A549 (cell line): ENCODE measurements at regions not wholly inside any gene's neighbourhood (a gene's known extent, or its start where the extent isn't known, plus 50 kb on each side); places are given as distances from the start of the nearest gene placed in this dataset.

Experiments
- BCL3 ChIP-seq: fragments of >200 bp; sonication (Bioruptor Twin); formaldehyde crosslinking; IDR thresholded peaks from 3 replicates; pipeline ENCODE4 v1.6.1; 2016
- CTCF ChIP-seq: fragments of >200 bp; sonication (Bioruptor Twin); formaldehyde crosslinking; IDR thresholded peaks from 3 replicates; pipeline ENCODE4 v1.5.1; 2016
- ESRRA ChIP-seq: fragments of 150-350 bp; IDR thresholded peaks from 2 replicates; pipeline ENCODE4 v1.6.1; 2014; ENCODE audit warnings: mild to moderate bottlenecking, low read length, borderline replicate concordance
- HMGXB4 ChIP-seq: fragments of 250-450 bp; sonication (Bioruptor Pico); IDR thresholded peaks from 2 replicates; pipeline ENCODE4 v1.5.0; 2021; ENCODE audit warnings: mild to moderate bottlenecking, moderate library complexity, borderline replicate concordance
- JUNB ChIP-seq: fragments of >200 bp; sonication (Bioruptor Twin); formaldehyde crosslinking; IDR thresholded peaks from 2 replicates; pipeline ENCODE4 v1.6.1; 2016
- KDM5A ChIP-seq: fragments of 200-600 bp; sonication (generic); IDR thresholded peaks from 2 replicates; pipeline ENCODE4 v1.6.1; 2016; ENCODE audit warnings: antibody characterized with exemption, mild to moderate bottlenecking
- MAFK ChIP-seq: fragments of 450-650 bp; IDR thresholded peaks from 2 replicates; pipeline ENCODE4 v1.6.1; 2014; ENCODE audit not compliant: partially characterized antibody
- POLR2A ChIP-seq: IDR thresholded peaks from 2 replicates; pipeline ENCODE4 v1.6.1; 2012; ENCODE audit warnings: mild to moderate bottlenecking, low read length
- RAD21 ChIP-seq, 2 experiments: fragments of >200 bp in 1 of 2; sonication (Bioruptor Twin) in 1 of 2; formaldehyde crosslinking in 1 of 2; IDR thresholded peaks in 1 of 2; conservative IDR thresholded peaks in 1 of 2; 2 replicates in 1 of 2; 3 replicates in 1 of 2; pipeline ENCODE4 v1.6.1; 2012 to 2018; ENCODE audit warnings: inconsistent platforms in 1 of 2
- RARB ChIP-seq: fragments of 250-450 bp; sonication (Bioruptor Pico); IDR thresholded peaks from 2 replicates; pipeline ENCODE4 v1.8.0; 2021; ENCODE audit warnings: mild to moderate bottlenecking, moderate library complexity
- REST ChIP-seq: fragments of 200-600 bp; sonication (generic); IDR thresholded peaks from 2 replicates; pipeline ENCODE4 v1.6.1; 2016; ENCODE audit warnings: antibody characterized with exemption, mild to moderate bottlenecking, moderate library complexity

GRCh38 chr1:80448081-80448480 is 1352.7 kb upstream of the ADGRL2 start:
- TF ChIP-seq BCL3 = no peak
- no peak for TF ChIP-seq HMGXB4 (CRISPR knock-in tag)
- no peak for TF ChIP-seq CTCF
- no peak for TF ChIP-seq KDM5A
- no peak for TF ChIP-seq RAD21 (conservative IDR thresholded peaks at IDR 0.05 in 1 of 2, IDR thresholded peaks at IDR 0.05 in 1 of 2)
- no peak for TF ChIP-seq POLR2A
- TF ChIP-seq ESRRA = no peak
- no peak for TF ChIP-seq RARB (CRISPR knock-in tag)
- no peak for TF ChIP-seq REST
- no peak for TF ChIP-seq JUNB
- no peak for TF ChIP-seq MAFK
